GM19324 (cell line): ENCODE measurements at regions not wholly inside any gene's neighbourhood (a gene's known extent, or its start where the extent isn't known, plus 50 kb on each side); places are given as distances from the start of the nearest gene placed in this dataset.

Source experiments
- ATAC-seq: cut with Tn5 transposase; IDR thresholded peaks from one replicate; pipeline ENCODE4 v1.9.1; 2021; ENCODE audit warnings: mild to moderate bottlenecking, moderate library complexity; ENCODE audit not compliant: unreplicated experiment, low FRiP score

DNA sequence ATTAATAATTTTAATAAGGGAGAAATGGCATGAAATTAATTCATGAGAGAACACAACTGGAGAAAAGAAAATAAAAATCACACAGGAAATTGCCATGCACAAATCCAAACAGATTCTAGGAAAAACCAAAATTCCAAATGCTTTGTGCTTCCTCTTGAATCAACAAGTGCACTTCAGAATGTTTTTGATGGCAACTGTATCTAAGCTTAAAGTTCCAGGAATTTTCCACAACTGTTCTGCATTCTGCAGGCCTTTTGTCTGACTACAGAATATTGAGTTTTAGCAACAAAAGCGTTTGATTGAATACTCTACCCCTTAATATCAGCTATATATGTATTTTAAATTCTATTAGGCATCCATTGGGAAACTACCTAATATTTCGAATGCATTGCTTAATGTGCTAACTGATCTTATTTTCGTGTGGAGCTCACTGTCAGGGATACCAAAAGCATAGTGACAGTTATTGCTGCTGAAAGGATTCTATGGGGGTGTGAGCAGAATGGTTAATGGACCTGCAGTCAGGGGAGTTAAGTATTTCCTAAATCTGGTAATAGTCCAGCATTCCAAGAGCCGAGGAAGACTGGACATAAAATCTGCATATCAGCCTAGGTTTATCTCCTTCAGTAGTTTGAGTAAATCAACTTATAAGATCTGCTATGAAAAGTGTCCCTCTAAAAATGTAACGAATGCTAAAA is 482.7 kb upstream of the POU3F3 start:
- no peak for ATAC-seq

DNA sequence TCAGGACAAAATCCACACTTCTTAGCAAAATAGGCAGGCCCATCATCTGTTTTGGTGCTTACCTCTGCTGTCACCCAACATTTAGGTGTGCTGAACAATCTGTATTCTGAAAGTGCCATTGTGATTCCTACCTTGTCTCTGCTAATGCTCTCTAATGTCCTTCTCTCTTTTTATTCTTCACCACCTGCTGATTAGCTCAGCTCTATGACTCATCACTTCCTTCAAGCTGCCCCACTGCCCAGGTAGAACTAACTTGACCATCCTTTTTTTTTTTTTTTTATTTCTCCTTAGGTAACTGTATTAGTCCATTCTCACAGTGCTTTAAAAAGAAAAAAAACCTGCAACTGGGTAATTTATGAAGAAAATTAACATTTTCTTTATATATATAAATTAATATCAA is 478.7 kb upstream of the POU3F3 start:
- no peak for ATAC-seq

GRCh38 chr2:104378853-104379374 is 475.0 kb upstream of the POU3F3 start:
- no peak for ATAC-seq

DNA sequence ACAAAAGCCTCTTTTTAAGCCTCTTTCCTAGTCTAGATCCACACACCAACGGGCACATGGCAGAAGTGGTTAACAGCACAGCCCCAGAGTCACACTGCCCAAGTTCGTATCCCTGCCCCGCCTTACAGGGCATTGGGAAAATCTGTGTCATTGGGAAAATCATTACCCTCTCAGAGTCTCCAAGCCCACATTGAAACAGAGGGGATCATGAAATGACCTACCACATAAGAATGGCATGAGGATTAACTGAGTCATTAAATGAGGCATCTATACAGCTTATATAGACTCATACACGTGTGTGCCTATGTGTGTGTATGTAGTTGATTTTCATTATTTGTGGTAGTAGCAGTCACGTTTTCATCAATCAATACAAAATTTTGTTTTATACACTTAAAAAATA is 469.0 kb upstream of the POU3F3 start:
- ATAC-seq, result no peak

GRCh38 chr2:104385743-104386142 is 468.2 kb upstream of the POU3F3 start:
- no peak for ATAC-seq

DNA sequence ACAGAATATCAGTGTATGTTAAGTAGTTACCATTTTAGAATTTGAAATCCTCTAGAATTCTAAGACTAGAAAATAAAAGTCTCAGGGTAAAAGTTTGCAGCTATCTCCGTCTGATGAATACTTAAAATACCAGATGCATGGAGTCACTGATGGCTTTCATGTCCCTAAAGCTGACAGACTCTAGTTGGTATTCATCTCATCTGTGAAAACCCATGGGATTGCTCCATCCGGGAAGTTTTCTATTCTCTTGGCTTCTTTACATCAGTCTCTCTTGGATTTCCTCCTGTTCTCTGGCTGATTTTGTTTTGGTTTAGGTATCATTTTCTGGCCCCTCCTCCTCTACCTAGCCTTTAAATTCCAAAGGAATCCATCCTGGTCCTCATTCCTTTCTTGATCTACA is 465.6 kb upstream of the POU3F3 start:
- ATAC-seq, result no peak

GRCh38 chr2:104402825-104403224 is 451.1 kb upstream of the POU3F3 start:
- ATAC-seq, result no peak

DNA sequence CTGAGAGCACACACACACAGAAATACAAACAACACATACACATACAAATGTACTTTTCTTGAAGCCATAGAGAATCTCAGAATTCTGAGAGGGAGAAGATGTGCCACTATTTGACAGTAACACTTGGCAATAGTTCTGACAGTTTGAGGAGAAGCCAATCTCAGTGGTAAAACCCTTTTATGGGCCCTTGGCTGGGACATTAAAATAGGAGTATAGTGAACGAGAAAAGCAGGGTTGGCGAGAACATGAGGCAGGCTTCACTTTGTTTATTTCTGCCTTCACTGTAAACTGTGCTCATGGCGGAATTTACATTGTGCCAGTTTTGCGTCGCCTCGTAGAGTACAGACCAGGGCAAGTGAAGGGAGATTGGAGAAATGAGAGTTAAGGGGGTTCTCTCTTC is 449.4 kb upstream of the POU3F3 start:
- ATAC-seq, result no peak

DNA sequence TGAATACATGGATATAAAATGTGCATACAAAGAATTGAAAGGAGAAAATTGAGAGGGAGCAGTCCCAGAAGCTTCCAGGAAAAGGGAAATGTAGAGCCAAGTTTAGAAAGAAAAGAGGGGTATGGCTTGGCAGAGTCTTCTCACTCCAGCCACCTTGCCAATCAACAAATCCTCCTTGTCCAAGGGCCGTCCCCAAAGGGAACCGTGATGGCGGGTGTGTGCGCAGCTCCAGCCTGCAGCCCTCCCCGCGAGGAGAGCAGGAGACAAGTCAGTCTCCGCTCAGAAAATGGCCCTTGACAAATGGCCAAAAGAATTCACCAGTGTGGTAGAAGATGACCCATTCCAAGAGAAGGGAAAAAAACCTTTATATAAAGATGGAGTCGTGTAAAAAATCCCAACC is 448.3 kb upstream of the POU3F3 start:
- ATAC-seq, result no peak

DNA sequence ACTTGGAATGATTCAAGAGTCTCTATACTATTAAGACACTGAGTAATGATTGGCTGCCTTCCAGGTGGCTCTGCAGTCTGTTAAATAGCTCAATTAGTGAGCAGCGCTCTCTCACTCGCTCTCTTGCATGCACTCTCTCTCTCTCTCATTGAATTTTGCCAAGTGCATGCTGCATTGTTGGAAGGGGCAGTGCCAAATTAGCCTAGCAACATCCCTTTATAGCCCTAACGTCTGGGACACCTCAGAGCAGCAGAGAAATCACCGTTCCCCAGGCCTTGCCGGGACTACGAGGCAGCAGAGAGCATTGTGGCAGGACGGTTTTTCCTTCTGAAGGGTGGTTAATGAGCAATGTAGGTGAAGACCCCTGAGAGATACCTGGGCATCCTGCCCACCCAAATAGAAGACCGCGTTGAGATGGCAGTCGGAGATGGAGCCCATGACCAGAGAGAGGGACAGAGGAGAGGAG is 447.6 kb upstream of the POU3F3 start:
- no peak for ATAC-seq

DNA sequence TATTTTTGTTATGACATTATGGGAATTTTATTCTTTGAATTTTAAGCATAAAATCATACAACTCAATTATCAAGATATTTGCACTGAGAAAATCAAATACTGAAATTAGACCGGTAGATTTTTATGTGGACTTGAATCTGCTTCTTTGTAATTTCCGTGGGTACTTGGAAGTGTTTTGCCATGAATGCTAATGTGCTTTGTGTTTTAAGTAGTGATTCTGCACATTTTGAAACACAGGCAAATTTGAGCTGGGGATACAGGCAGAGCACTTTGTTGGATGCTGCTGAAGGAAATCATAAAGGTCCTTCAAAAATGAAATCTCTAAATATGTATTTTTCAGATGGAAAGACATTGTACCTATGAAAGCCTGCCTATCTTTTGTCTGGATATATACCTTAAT is 446.3 kb upstream of the POU3F3 start:
- ATAC-seq, result no peak

DNA sequence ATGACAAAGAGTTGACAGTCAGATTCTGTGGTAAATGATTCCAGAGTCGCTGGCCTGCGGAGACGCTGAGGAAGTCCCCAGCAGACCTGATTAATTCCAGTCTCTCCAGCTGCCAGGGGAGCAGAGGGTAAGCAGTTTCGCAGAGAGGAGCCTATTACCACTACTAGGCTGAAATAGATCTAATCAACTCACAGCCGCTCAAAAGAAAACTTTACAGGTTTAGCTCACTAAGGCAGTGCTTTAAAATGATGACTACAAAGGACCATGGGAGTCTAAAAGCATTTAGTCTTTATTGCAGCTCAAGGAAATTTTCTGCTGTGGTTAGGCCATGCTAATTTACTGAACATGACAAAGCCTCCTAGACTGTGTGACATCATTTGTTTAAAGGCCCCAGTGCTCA is 445.6 kb upstream of the POU3F3 start:
- ATAC-seq, result no peak

- no peak for ATAC-seq
Observed at GRCh38 chr2:104410136-104410535, 443.8 kb upstream of the POU3F3 start.

DNA sequence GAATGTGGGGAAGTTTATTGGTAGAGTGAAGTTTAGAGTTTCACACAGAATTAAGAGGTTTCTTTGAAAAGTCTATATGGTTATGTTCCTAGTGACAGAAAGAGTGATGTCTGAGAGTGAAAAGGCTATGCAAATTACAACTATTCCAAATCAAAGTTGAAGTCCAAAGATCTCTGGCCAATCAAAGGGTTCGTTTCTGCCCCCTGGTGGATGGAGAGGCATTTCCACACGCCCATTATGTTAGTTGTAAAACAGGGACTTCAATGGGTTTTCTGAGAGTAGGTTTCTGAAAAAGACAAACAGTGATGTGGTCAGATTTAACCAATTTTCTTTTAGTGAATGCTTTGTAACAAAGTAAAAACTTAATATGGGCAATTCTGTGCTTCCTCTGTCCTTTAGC is 441.5 kb upstream of the POU3F3 start:
- ATAC-seq, result no peak

DNA sequence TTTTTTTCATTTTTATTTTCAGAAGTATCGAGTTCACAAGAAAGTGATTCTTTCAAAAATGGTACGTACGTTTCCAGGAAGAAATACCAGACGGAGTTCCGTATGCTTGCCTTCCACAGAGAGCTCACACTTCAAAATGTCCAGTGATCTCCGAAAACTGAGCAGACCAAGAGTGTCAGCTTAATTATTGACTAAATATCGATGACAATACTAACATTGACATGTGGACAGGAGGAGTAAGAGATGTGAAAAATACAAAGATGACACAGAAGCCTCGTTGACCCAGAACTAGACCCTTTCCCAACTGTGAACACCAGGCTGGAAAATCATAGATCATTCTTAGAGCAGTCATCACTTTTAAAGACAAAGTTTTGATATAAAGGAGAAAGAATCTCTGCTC is 440.0 kb upstream of the POU3F3 start:
- ATAC-seq, result no peak

- ATAC-seq, result no peak
Observed at GRCh38 chr2:104415284-104415683, 438.6 kb upstream of the POU3F3 start.

DNA sequence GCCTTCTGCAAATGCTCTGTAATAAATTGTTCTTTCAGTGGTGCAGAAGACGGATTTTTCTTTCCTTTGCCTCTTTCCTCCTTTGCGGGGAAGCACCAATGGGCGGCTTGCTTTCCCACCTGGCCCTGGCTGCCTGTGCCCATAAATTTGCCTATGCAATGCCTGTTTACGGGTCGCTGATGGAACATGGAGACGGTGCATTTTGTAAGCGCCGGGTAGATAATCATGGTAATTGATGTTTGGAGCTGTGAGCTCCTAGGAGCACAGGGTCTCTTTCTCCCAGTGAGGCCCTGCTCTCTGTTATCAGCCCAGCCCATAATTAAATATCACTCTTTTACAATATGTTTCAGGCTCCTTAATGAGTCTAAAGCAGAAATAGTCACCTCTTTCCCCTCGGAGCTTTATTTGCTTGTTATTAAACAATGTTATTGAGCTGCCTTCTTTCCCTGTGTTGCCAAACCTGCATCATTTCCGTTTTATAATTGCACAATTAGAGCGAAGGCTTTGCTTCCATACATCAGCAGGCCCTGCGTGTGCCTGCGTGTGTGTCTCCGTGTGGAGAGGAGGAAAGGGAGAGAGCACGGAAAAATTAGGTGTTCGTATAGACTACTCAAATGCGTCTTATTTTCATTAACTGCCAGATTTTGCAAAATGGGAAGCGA is 437.4 kb upstream of the POU3F3 start:
- ATAC-seq, result no peak

DNA sequence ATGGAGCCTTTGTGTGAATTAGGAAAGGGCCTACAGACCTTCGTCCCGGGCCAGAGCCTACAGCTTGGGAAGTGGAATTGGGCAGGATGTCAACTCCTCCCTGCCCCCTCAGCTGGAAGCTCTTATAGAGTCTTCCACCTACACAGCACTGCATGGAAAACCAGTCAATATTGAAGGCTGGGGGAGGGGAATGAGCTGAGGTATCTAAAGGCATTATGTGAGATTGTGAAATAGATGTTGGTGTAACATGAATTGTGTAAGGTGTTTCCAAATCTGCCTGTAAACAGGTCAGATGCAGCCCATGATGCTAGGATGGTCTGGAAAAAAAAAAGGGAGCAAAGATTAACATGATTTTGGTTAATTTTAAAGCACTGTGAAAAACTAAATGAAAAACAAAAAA is 433.5 kb upstream of the POU3F3 start:
- ATAC-seq, result no peak

GRCh38 chr2:104420953-104421352 is 433.0 kb upstream of the POU3F3 start:
- no peak for ATAC-seq

DNA sequence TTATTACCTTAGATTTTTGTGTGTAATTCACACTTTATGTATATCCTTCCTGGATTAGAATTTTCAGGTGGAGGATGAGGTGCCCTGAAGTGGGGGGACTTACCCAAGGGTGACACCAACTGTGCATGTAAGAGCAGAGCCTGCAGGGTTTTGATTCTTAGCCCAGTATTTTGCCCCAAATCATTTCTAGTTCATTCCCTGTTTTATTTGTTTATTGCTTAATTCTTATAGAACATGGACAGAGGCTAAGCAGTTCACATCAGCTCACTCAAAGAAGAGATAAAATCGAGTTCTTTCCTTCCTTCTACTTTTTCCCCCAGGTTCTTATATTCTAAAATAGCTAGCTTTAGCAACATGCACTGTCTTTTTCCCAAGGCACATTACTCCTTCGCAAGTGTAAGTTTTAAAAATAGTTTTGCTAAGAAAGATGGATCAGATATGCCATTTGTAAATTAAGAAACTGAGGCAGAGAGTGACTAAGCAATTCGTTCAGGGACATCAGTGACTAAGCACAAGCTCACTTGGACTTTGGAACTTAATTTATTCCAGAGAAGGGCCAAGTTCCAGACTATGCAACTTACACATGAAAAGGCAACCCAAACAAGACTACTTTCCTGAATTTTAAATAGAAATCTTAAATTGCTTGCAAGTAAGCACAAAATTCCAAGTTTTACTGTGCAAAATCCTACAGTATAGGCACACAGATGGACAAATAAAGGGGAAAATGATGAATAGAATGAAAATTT is 427.9 kb upstream of the POU3F3 start:
- ATAC-seq, result no peak

- ATAC-seq, result no peak
Observed at GRCh38 chr2:104428155-104428554, 425.8 kb upstream of the POU3F3 start.
